H1 (cell line): ENCODE measurements at regions not wholly inside any gene's neighbourhood (a gene's known extent, or its start where the extent isn't known, plus 50 kb on each side); places are given as distances from the start of the nearest gene placed in this dataset.

ENCODE experiments used
- CTCF ChIA-PET: fragments of 300-600 bp; sonication (Branson Sonifier 250); formaldehyde crosslinking; loops from one replicate; lab custom pipeline; 2021; ENCODE audit not compliant: partially characterized antibody; lab: Charles Lee
- POLR2A ChIA-PET: fragments of 300-600 bp; sonication (Branson Sonifier 250); formaldehyde crosslinking; loops from one replicate; lab custom pipeline; 2021; ENCODE audit warnings: inconsistent platforms; ENCODE audit not compliant: partially characterized antibody; lab: Charles Lee
- DNase-seq, 2 experiments: peaks; one replicate each; pipeline versions ENCODE4 v3.0.0 to v3.0.0-alpha.2; 2010 to 2022; ENCODE audit warnings: low spot score in 2 of 2, low read depth in 1 of 2, mixed read lengths in 1 of 2
- FAIRE-seq: peaks from 2 replicates; lab custom pipeline; 2011; peaks lifted over from hg19 to GRCh38; lab: Jason Lieb, UNC
- H2AFZ ChIP-seq: 2 replicates; pipeline ENCODE4 v1.8.1; 2012; ENCODE audit warnings: low read length, inconsistent platforms
- H2AK5ac ChIP-seq: 2 replicates; pipeline ENCODE4 v1.6.1; 2013; ENCODE audit warnings: low read depth, low read length
- H2BK120ac ChIP-seq: replicated peaks from 2 replicates; pipeline ENCODE3; 2013; ENCODE audit warnings: low read depth, low read length, inconsistent platforms
- H2BK12ac ChIP-seq: 2 replicates; pipeline ENCODE4 v1.6.1; 2013; ENCODE audit warnings: low read depth, low read length
- H2BK15ac ChIP-seq: 2 replicates; pipeline ENCODE4 v1.6.1; 2013; ENCODE audit warnings: low read length
- H2BK20ac ChIP-seq: 2 replicates; pipeline ENCODE4 v1.6.1; 2013; ENCODE audit warnings: low read length
- H2BK5ac ChIP-seq: 2 replicates; pipeline ENCODE4 v1.6.1; 2013; ENCODE audit warnings: low read depth, low read length
- H3K14ac ChIP-seq: 2 replicates; pipeline ENCODE4 v1.6.1; 2013; ENCODE audit warnings: inconsistent platforms; ENCODE audit not compliant: insufficient read length
- H3K18ac ChIP-seq: 2 replicates; pipeline ENCODE4 v1.6.1; 2013; ENCODE audit warnings: low read length; ENCODE audit errors: extremely low read depth
- H3K23ac ChIP-seq: 2 replicates; pipeline ENCODE4 v1.6.1; 2013; ENCODE audit warnings: inconsistent platforms; ENCODE audit not compliant: insufficient read length
- H3K23me2 ChIP-seq: 2 replicates; pipeline ENCODE4 v1.6.1; 2013; ENCODE audit warnings: low read depth, low read length
- H3K27ac ChIP-seq: 2 replicates; pipeline ENCODE4 v1.6.1; 2011; ENCODE audit warnings: low read depth, low read length, inconsistent platforms
- H3K27me3 ChIP-seq, 4 experiments: replicated peaks in 1 of 4; 1 replicate in 1 of 4; 2 replicates in 3 of 4; pipeline versions ENCODE4 v1.6.1 to v1.8.1; 2011 to 2013; ENCODE audit warnings: low read length in 3 of 4, mild to moderate bottlenecking in 3 of 4, inconsistent platforms in 2 of 4, mixed read lengths in 2 of 4, moderate library complexity in 1 of 4; ENCODE audit not compliant: control insufficient read depth in 3 of 4, insufficient read depth in 3 of 4; ENCODE audit errors: extremely low read depth in 1 of 4
- H3K36me3 ChIP-seq, 4 experiments: 2 replicates each; pipeline versions ENCODE4 v1.6.1 to v1.8.1; 2011 to 2013; ENCODE audit warnings: mild to moderate bottlenecking in 4 of 4, low read length in 3 of 4, moderate library complexity in 2 of 4, control low read depth in 1 of 4, inconsistent platforms in 1 of 4; ENCODE audit not compliant: insufficient read depth in 4 of 4, control insufficient read depth in 2 of 4
- H3K4ac ChIP-seq: replicated peaks from 2 replicates; pipeline ENCODE3; 2013; ENCODE audit warnings: low read length, low read depth, mixed read lengths, inconsistent platforms; ENCODE audit not compliant: insufficient read length
- H3K4me1 ChIP-seq, 4 experiments: replicated peaks in 1 of 4; 1 replicate in 1 of 4; 2 replicates in 3 of 4; pipeline versions ENCODE4 v1.6.1 to v1.8.1; 2011 to 2013; ENCODE audit warnings: low read length in 3 of 4, inconsistent platforms in 2 of 4, mixed read lengths in 1 of 4; ENCODE audit not compliant: insufficient read depth in 4 of 4, control insufficient read depth in 3 of 4
- H3K4me2 ChIP-seq, 2 experiments: 2 replicates each; pipeline versions ENCODE4 v1.6.1 to v1.8.1; 2011 to 2013; ENCODE audit warnings: low read depth in 2 of 2, low read length in 2 of 2, control low read depth in 1 of 2, inconsistent platforms in 1 of 2, mild to moderate bottlenecking in 1 of 2; ENCODE audit not compliant: insufficient read depth in 1 of 2
- H3K4me3 ChIP-seq, 4 experiments: fragments of 200-600, 300-600 bp in 1 of 4; sonication (generic), shearing (Covaris generic), sonication (Bioruptor Twin) in 1 of 4; 2 replicates each; pipeline versions ENCODE4 v1.5.1 to v1.8.1; 2011 to 2016; ENCODE audit warnings: low read length in 4 of 4, low read depth in 3 of 4, control low read depth in 2 of 4, inconsistent platforms in 2 of 4, mild to moderate bottlenecking in 2 of 4, mixed read lengths in 1 of 4, moderate library complexity in 1 of 4; ENCODE audit not compliant: insufficient read depth in 2 of 4; ENCODE audit errors: extremely low read depth in 1 of 4
- H3K56ac ChIP-seq: replicated peaks from 2 replicates; pipeline ENCODE3; 2013; ENCODE audit warnings: low read depth, mild to moderate bottlenecking, mixed read lengths, low read length, inconsistent platforms; ENCODE audit not compliant: insufficient read length
- H3K79me1 ChIP-seq: 2 replicates; pipeline ENCODE4 v1.6.1; 2013; ENCODE audit warnings: low read depth, low read length, control low read depth
- H3K79me2 ChIP-seq, 2 experiments: 2 replicates each; pipeline versions ENCODE4 v1.6.1 to v1.8.1; 2012 to 2013; ENCODE audit warnings: low read length in 2 of 2, mild to moderate bottlenecking in 2 of 2, inconsistent platforms in 1 of 2; ENCODE audit not compliant: insufficient read depth in 2 of 2, control insufficient read depth in 1 of 2
- H3K9ac ChIP-seq, 4 experiments: replicated peaks in 1 of 4; 1 replicate in 1 of 4; 2 replicates in 3 of 4; pipeline versions ENCODE4 v1.6.1 to v1.8.1; 2011 to 2013; ENCODE audit warnings: low read depth in 3 of 4, low read length in 3 of 4, control low read depth in 2 of 4, mild to moderate bottlenecking in 2 of 4, moderate library complexity in 2 of 4, inconsistent platforms in 1 of 4; ENCODE audit errors: extremely low read depth in 1 of 4
- H3K9me3 ChIP-seq, 2 experiments: 2 replicates each; pipeline versions ENCODE4 v1.6.1 to v1.8.1; 2012 to 2013; ENCODE audit warnings: mild to moderate bottlenecking in 2 of 2, moderate library complexity in 2 of 2, control low read depth in 1 of 2, inconsistent platforms in 1 of 2, low read depth in 1 of 2, low read length in 1 of 2, mixed read lengths in 1 of 2; ENCODE audit not compliant: insufficient read depth in 2 of 2
- H4K20me1 ChIP-seq, 2 experiments: replicated peaks in 1 of 2; 2 replicates each; pipeline versions ENCODE3 to v1.8.1; 2011 to 2013; ENCODE audit warnings: inconsistent platforms in 2 of 2, low read length in 2 of 2, mild to moderate bottlenecking in 1 of 2; ENCODE audit not compliant: insufficient read depth in 2 of 2, control insufficient read depth in 1 of 2
- H4K5ac ChIP-seq: 2 replicates; pipeline ENCODE4 v1.6.1; 2013; ENCODE audit warnings: low read length, low read depth, mixed read lengths, inconsistent platforms; ENCODE audit not compliant: insufficient read length
- H4K8ac ChIP-seq: 2 replicates; pipeline ENCODE4 v1.8.0; 2013; ENCODE audit warnings: mild to moderate bottlenecking, moderate library complexity, low read length, inconsistent platforms; ENCODE audit not compliant: insufficient read depth; ENCODE audit errors: extremely low read depth
- H4K91ac ChIP-seq: replicated peaks from 2 replicates; pipeline ENCODE3; 2013; ENCODE audit warnings: low read length, mixed read lengths, inconsistent platforms; ENCODE audit not compliant: insufficient read length
- CBX5 ChIP-seq: fragments of 300-800, 300-1000 bp; sonication (generic); IDR thresholded peaks from 2 replicates; pipeline ENCODE4 v1.7.1; 2016; ENCODE audit warnings: antibody characterized with exemption, low read length, low read depth
- SP4 ChIP-seq: IDR thresholded peaks from 2 replicates; pipeline ENCODE4 v1.6.1; 2012; ENCODE audit warnings: low read length, inconsistent platforms
- WGBS, 2 experiments: shearing (Covaris generic) in 1 of 2; methylation state at CpG; one replicate each; pipeline versions ENCODE4 v1.1.6 to v1.1.7; 2013 to 2015; ENCODE audit warnings: low lambda C conversion rate in 2 of 2, mixed read lengths in 2 of 2, inconsistent platforms in 1 of 2, low coverage in 1 of 2, missing lambda C conversion rate in 1 of 2; ENCODE audit not compliant: insufficient replicate concordance in 2 of 2, insufficient coverage in 1 of 2, insufficient read length in 1 of 2; ENCODE audit errors: extremely low coverage in 1 of 2, missing lambda C conversion rate in 1 of 2; 5-methylcytosine and 5-hydroxymethylcytosine counted together

DNA sequence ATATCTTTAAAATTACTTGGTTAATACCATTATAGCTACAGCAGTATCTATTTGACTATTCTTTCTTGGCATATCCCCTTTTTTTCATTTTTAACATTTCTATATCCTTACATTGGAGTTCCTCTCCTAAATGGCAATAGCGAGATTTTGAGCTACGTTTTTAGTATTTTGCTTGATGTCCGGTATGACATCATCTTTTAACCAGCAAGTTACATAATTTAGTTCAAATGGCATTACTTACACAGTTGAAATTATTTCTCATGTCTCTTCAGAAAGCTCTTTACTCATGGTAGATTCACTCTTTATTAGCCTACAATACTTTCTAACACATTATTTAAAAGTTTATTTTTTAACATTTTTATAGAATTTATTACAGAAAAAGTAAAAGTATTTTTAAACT is 701.7 kb upstream of the EPHA7 start:
- no peak overlapping the region for H3K23ac ChIP-seq
- ChIA-PET CTCF (no interaction called here), POLR2A (no interaction called here)
- no peak overlapping the region for H3K4ac ChIP-seq
- no peaks in the 10 kb centered on the region for H3K9me3 ChIP-seq
- WGBS, 2 experiments: 82% methylated on average over 3 of the region's 3 CpGs; no CpG with 5 or more reads in 1 of the 2 experiments
- no peak overlapping the region for H3K4me3 ChIP-seq
- no peaks in the 10 kb centered on the region for H4K20me1 ChIP-seq
- no peak overlapping the region for H2BK120ac ChIP-seq
- H2AK5ac ChIP-seq: no peak overlapping the region
- H3K79me1 ChIP-seq: no peaks in the 10 kb centered on the region
- DNase-seq (no peak), FAIRE-seq (no peak)
- no peaks in the 10 kb centered on the region for H3K79me2 ChIP-seq
- H4K91ac ChIP-seq: no peak overlapping the region
- no peak overlapping the region for H2BK15ac ChIP-seq
- no peak overlapping the region for H3K9ac ChIP-seq
- H2BK5ac ChIP-seq: no peak overlapping the region
- no peak overlapping the region for H4K5ac ChIP-seq
- no peak overlapping the region for H3K4me2 ChIP-seq
- H3K36me3 ChIP-seq: no peaks in the 10 kb centered on the region
- H2BK20ac ChIP-seq: no peak overlapping the region
- H3K4me1 ChIP-seq: no peaks in the 10 kb centered on the region
- no peak overlapping the region for H3K27ac ChIP-seq
- no peak overlapping the region for H2AFZ ChIP-seq
- H3K56ac ChIP-seq: no peak overlapping the region
- H2BK12ac ChIP-seq: no peak overlapping the region
- H3K14ac ChIP-seq: no peak overlapping the region
- H3K23me2 ChIP-seq: no peaks in the 10 kb centered on the region
- H4K8ac ChIP-seq: no peak overlapping the region
- no peak overlapping the region for H3K18ac ChIP-seq
- no peaks in the 10 kb centered on the region for H3K27me3 ChIP-seq
- TF ChIP-seq CBX5 (no peak), SP4 (no peak)
